Neural cell (in vitro differentiated cells): ENCODE measurements at regions not wholly inside any gene's neighbourhood (a gene's known extent, or its start where the extent isn't known, plus 50 kb on each side); places are given as distances from the start of the nearest gene placed in this dataset.

ENCODE experiments used
- EZH2 ChIP-seq: fragments of 200-600, 300-800 bp; shearing (Covaris generic), sonication (generic); IDR thresholded peaks from 2 replicates; pipeline ENCODE4 v1.6.1; 2014; ENCODE audit warnings: antibody characterized with exemption, low read length, borderline replicate concordance, mild to moderate bottlenecking; ENCODE audit not compliant: insufficient read depth, poor library complexity, severe bottlenecking
- POLR2AphosphoS5 ChIP-seq: IDR thresholded peaks from 2 replicates; pipeline ENCODE4 v1.6.1; 2012
- RAD21 ChIP-seq: fragments of 450-650 bp; conservative IDR thresholded peaks from 2 replicates; pipeline ENCODE4 v1.6.1; 2014; ENCODE audit warnings: antibody characterized with exemption, mild to moderate bottlenecking, moderate library complexity
- SMC3 ChIP-seq: fragments of 450-650 bp; conservative IDR thresholded peaks from 2 replicates; pipeline ENCODE4 v1.6.1; 2014; ENCODE audit warnings: antibody characterized with exemption, mild to moderate bottlenecking, moderate library complexity; ENCODE audit not compliant: poor library complexity
- TAF1 ChIP-seq: IDR thresholded peaks from 2 replicates; pipeline ENCODE4 v1.6.1; 2012; ENCODE audit warnings: low read depth
- TF ChIP-seq, protein P1 (sequence below): fragments of 450-650 bp; IDR thresholded peaks from 2 replicates; pipeline ENCODE4 v1.5.1; 2014; ENCODE audit warnings: antibody characterized with exemption, mild to moderate bottlenecking, moderate library complexity; ENCODE audit not compliant: poor library complexity, severe bottlenecking
- TF ChIP-seq, protein P2 (sequence below): IDR thresholded peaks from 2 replicates; pipeline ENCODE4 v1.6.1; 2012; ENCODE audit warnings: borderline replicate concordance

DNA sequence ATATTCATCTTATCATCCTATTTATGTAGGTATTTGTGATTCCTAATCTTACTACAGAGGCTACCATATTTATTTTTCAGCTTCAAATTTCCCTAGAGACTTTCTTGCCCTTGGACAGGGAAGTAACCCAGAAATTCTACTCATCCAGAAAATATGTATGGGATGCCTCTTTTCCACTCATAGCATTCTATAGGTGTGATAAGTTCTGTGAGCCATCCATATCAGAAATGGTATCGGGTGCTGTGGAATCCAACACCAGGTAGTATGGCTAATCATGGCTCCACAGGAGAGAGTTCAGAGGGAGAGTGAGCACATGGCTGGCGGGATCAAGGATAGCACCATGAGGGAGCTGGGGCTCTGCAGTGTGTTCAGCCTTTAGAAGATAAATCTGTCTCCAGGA, 349.3 kb upstream of the ACTBL2 start:
- TF ChIP-seq TAF1 = no peak
- TF ChIP-seq, protein P1, sequence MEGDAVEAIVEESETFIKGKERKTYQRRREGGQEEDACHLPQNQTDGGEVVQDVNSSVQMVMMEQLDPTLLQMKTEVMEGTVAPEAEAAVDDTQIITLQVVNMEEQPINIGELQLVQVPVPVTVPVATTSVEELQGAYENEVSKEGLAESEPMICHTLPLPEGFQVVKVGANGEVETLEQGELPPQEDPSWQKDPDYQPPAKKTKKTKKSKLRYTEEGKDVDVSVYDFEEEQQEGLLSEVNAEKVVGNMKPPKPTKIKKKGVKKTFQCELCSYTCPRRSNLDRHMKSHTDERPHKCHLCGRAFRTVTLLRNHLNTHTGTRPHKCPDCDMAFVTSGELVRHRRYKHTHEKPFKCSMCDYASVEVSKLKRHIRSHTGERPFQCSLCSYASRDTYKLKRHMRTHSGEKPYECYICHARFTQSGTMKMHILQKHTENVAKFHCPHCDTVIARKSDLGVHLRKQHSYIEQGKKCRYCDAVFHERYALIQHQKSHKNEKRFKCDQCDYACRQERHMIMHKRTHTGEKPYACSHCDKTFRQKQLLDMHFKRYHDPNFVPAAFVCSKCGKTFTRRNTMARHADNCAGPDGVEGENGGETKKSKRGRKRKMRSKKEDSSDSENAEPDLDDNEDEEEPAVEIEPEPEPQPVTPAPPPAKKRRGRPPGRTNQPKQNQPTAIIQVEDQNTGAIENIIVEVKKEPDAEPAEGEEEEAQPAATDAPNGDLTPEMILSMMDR = no peak
- no peak for TF ChIP-seq POLR2AphosphoS5
- no peak for TF ChIP-seq RAD21
- TF ChIP-seq EZH2 = no peak
- TF ChIP-seq SMC3 = no peak
- TF ChIP-seq, protein P2, sequence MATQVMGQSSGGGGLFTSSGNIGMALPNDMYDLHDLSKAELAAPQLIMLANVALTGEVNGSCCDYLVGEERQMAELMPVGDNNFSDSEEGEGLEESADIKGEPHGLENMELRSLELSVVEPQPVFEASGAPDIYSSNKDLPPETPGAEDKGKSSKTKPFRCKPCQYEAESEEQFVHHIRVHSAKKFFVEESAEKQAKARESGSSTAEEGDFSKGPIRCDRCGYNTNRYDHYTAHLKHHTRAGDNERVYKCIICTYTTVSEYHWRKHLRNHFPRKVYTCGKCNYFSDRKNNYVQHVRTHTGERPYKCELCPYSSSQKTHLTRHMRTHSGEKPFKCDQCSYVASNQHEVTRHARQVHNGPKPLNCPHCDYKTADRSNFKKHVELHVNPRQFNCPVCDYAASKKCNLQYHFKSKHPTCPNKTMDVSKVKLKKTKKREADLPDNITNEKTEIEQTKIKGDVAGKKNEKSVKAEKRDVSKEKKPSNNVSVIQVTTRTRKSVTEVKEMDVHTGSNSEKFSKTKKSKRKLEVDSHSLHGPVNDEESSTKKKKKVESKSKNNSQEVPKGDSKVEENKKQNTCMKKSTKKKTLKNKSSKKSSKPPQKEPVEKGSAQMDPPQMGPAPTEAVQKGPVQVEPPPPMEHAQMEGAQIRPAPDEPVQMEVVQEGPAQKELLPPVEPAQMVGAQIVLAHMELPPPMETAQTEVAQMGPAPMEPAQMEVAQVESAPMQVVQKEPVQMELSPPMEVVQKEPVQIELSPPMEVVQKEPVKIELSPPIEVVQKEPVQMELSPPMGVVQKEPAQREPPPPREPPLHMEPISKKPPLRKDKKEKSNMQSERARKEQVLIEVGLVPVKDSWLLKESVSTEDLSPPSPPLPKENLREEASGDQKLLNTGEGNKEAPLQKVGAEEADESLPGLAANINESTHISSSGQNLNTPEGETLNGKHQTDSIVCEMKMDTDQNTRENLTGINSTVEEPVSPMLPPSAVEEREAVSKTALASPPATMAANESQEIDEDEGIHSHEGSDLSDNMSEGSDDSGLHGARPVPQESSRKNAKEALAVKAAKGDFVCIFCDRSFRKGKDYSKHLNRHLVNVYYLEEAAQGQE = no peak
